GM18867 (cell line): ENCODE measurements at regions not wholly inside any gene's neighbourhood (a gene's known extent, or its start where the extent isn't known, plus 50 kb on each side); places are given as distances from the start of the nearest gene placed in this dataset.

Experiments used
- ATAC-seq: cut with Tn5 transposase; IDR thresholded peaks from one replicate; pipeline ENCODE4 v1.9.1; 2021; ENCODE audit warnings: mild to moderate bottlenecking, moderate library complexity; ENCODE audit not compliant: unreplicated experiment

GRCh38 chr6:122302067-122302466 is 97.4 kb upstream of the HSF2 start:
- ATAC-seq = no peak

- ATAC-seq = no peak
Observed at GRCh38 chr6:122307577-122307976, 91.9 kb upstream of the HSF2 start.

- no peak for ATAC-seq
Observed at GRCh38 chr6:122308074-122308473, 91.4 kb upstream of the HSF2 start.

- ATAC-seq = no peak
Observed at GRCh38 chr6:122315842-122316241, 83.6 kb upstream of the HSF2 start.

GRCh38 chr6:122322824-122323223 is 76.6 kb upstream of the HSF2 start:
- peak; percentile 45 for ATAC-seq

- peak; percentile 22 for ATAC-seq
Observed at GRCh38 chr6:122323361-122323760, 76.1 kb upstream of the HSF2 start.

GRCh38 chr6:122330315-122330714 is 69.1 kb upstream of the HSF2 start:
- no peak for ATAC-seq

- no peak for ATAC-seq
Observed at GRCh38 chr6:122337645-122338044, 61.8 kb upstream of the HSF2 start.

GRCh38 chr6:122339661-122340060 is 59.8 kb upstream of the HSF2 start:
- no peak for ATAC-seq

- ATAC-seq = no peak
Observed at GRCh38 chr6:122347280-122347679, 52.2 kb upstream of the HSF2 start.

GRCh38 chr6:122347751-122348150 is 51.7 kb upstream of the HSF2 start:
- no peak for ATAC-seq
